Breast epithelium (tissue), 4 donors: ENCODE measurements at regions not wholly inside any gene's neighbourhood (a gene's known extent, or its start where the extent isn't known, plus 50 kb on each side); places are given as distances from the start of the nearest gene placed in this dataset.

ENCODE experiments used
- DNase-seq, 2 donors: peaks; one replicate each; pipeline ENCODE4 v3.0.0-alpha.2; 2019; ENCODE audit warnings: low spot score in 2 of 2
- H3K27ac ChIP-seq, 2 donors: fragments of 200-600 bp; sonication (generic) in 1 of 2; one replicate each; pipeline ENCODE4 v1.5.1; 2016 to 2019; ENCODE audit warnings: mild to moderate bottlenecking in 1 of 2
- H3K27me3 ChIP-seq, 2 donors: fragments of 200-600 bp; sonication (generic) in 1 of 2; one replicate each; pipeline versions ENCODE4 v1.5.1 to v1.6.0; 2017 to 2019; ENCODE audit warnings: control low read depth in 1 of 2, mild to moderate bottlenecking in 1 of 2
- H3K36me3 ChIP-seq: fragments of 200-600 bp; one replicate; pipeline ENCODE4 v1.5.1; 2019
- H3K4me1 ChIP-seq, 2 donors: fragments of 200-600 bp; sonication (generic); one replicate each; pipeline ENCODE4 v1.5.1; 2016 to 2019; ENCODE audit warnings: control low read depth in 1 of 2
- H3K4me3 ChIP-seq, 3 donors: fragments of 200-600 bp; sonication (generic); 1 replicate in 2 of 3; 2 replicates in 1 of 3; pipeline ENCODE4 v1.5.1; 2016 to 2019; ENCODE audit warnings: mild to moderate bottlenecking in 3 of 3, moderate library complexity in 2 of 3
- H3K9me3 ChIP-seq, 2 donors: fragments of 200-600 bp; sonication (generic) in 1 of 2; one replicate each; pipeline ENCODE4 v1.5.1; 2016 to 2019; ENCODE audit warnings: control low read depth in 1 of 2
- POLR2A ChIP-seq: fragments of 450-650 bp; IDR thresholded peaks from one replicate; pipeline ENCODE4 v1.6.1; 2016; ENCODE audit warnings: antibody characterized with exemption, mild to moderate bottlenecking, moderate library complexity
- POLR2AphosphoS5 ChIP-seq, 3 donors: sonication (generic); formaldehyde crosslinking; IDR thresholded peaks; one replicate each; pipeline ENCODE4 v1.6.1; 2017; ENCODE audit warnings: antibody characterized with exemption in 3 of 3
- intact Hi-C: fragments of 100-400 bp; cut with DNase I; formaldehyde crosslinking; loops from one replicate; pipeline ENCODE4 v1.15.1; 2023; ENCODE audit warnings: low total_unique reads
- TF ChIP-seq, protein P1 (sequence below), 3 donors: fragments of 450-650 bp; IDR thresholded peaks; one replicate each; pipeline ENCODE4 v1.5.1; 2016 to 2017; ENCODE audit warnings: antibody characterized with exemption in 3 of 3, mild to moderate bottlenecking in 3 of 3, moderate library complexity in 3 of 3

DNA sequence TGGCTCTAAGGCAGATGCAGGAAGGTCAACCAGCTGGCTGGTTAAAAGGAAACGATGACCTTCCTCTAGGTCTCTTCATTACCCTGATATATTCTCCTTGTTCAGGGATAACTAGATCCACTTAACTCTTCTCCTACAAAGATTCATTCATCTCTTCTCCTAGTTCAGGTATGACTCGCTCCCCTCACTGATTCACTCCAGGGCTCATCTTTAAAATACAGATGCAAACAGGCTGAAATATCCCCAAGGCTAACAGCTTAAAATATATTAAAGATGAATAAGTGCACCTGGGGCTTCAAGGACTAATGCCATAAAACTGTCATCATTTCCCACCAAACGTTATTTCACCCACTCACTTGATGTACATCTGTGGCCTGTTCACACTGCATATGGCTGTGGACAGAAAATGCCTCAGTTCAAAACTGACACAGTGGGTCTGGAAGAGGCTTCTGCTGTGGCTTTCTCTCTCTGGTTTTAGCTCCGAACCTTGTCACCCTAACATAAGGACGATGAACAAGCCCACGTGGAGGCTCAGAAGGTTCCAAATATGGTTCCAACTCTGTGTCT lies 366.9 kb downstream of the DEPDC1B start:
- no peak for DNase-seq
- Histone ChIP-seq H3K27ac (no peak overlapping the region), H3K4me1 (no peaks in the 10 kb centered on the region), H3K36me3 (no peaks in the 10 kb centered on the region), H3K4me3 (no peak overlapping the region), H3K27me3 (no peaks in the 10 kb centered on the region), H3K9me3 (no peaks in the 10 kb centered on the region)
- intact Hi-C loops: no loop called here
- TF ChIP-seq POLR2A: no peak
- TF ChIP-seq POLR2AphosphoS5 (IDR thresholded peaks at IDR 0.05): no peak
- TF ChIP-seq, protein P1, sequence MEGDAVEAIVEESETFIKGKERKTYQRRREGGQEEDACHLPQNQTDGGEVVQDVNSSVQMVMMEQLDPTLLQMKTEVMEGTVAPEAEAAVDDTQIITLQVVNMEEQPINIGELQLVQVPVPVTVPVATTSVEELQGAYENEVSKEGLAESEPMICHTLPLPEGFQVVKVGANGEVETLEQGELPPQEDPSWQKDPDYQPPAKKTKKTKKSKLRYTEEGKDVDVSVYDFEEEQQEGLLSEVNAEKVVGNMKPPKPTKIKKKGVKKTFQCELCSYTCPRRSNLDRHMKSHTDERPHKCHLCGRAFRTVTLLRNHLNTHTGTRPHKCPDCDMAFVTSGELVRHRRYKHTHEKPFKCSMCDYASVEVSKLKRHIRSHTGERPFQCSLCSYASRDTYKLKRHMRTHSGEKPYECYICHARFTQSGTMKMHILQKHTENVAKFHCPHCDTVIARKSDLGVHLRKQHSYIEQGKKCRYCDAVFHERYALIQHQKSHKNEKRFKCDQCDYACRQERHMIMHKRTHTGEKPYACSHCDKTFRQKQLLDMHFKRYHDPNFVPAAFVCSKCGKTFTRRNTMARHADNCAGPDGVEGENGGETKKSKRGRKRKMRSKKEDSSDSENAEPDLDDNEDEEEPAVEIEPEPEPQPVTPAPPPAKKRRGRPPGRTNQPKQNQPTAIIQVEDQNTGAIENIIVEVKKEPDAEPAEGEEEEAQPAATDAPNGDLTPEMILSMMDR (IDR thresholded peaks at IDR 0.05): no peak

DNA sequence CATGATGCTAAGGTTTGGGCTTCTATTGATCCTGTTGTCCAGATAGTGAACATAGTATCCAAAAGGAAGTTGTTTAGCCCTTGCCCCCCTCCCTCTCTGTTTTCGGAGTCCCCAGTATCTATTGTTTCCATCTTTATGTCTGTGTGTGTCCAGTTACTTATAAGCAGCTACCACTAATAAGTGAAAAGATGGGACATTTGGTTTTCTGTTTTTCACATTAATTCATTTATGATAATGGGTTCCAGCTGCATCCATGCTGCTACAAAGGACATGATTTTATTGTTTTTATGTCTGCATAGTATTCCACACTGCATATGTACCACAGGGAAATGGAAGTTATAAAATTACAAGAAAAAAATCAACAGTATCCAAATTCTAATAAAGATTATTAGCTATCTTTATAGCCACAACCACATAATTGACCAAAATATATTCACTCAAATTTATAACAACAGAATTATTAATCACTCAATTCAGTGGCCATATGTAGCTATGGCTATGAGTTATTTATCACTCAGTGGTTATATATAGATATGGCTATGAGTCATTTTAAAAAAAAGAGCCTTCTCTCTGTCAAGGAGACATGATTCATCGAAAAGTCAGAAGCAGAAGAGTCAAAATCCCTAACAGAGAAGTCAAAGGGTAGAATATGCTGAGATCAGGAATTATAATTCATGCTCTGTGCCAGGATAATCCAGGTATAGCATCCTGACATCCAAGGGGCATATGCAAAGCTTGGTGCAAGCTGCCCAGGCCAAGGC lies 367.5 kb downstream of the DEPDC1B start:
- intact Hi-C loops: no loop called here
- DNase-seq: no peak
- H3K4me1 ChIP-seq: no peaks in the 10 kb centered on the region

DNA sequence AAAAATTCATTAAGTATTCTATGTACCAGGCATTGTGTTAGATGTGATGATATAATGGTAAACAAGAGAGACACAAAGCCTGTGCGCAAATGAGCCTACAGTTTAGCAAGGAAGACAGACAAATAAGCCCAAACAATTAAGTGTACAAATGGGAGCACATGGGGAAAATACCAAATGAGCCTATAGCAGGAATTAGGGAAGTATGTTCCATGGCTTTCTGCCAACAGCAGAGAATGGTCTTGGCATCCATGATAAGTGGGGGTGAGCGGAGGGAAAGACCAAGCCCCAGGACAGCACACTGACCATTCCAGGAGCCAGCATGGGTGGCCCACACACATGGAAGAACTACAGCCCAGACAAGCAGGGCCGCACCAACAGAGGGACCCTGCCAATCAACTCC lies 369.7 kb downstream of the DEPDC1B start:
- H3K36me3 ChIP-seq: no peaks in the 10 kb centered on the region
- intact Hi-C loops: no loop called here
- DNase-seq: no peak
- no peaks in the 10 kb centered on the region for H3K4me1 ChIP-seq
- no peaks in the 10 kb centered on the region for H3K9me3 ChIP-seq
- H3K4me3 ChIP-seq: no peak overlapping the region
- H3K27me3 ChIP-seq: no peaks in the 10 kb centered on the region
- no peak for TF ChIP-seq POLR2A
- TF ChIP-seq, protein P1 (IDR thresholded peaks at IDR 0.05): no peak
- no peak for TF ChIP-seq POLR2AphosphoS5 (IDR thresholded peaks at IDR 0.05)
- no peak overlapping the region for H3K27ac ChIP-seq

More for the DNA sequence above, 367.5 kb downstream of the DEPDC1B start:
- no peak overlapping the region for H3K27ac ChIP-seq
- no peaks in the 10 kb centered on the region for H3K9me3 ChIP-seq
- no peaks in the 10 kb centered on the region for H3K27me3 ChIP-seq
- no peak overlapping the region for H3K4me3 ChIP-seq
- TF ChIP-seq POLR2AphosphoS5 (IDR thresholded peaks at IDR 0.05) (no peak), POLR2A (no peak)
- TF ChIP-seq, protein P1 (IDR thresholded peaks at IDR 0.05): no peak
- H3K36me3 ChIP-seq: no peaks in the 10 kb centered on the region

- H3K4me3 ChIP-seq: no peak overlapping the region
- no peaks in the 10 kb centered on the region for H3K27me3 ChIP-seq
- TF ChIP-seq POLR2AphosphoS5 (IDR thresholded peaks at IDR 0.05) (no peak), POLR2A (no peak)
- TF ChIP-seq, protein P1 (IDR thresholded peaks at IDR 0.05): no peak
- no peaks in the 10 kb centered on the region for H3K4me1 ChIP-seq
- no peaks in the 10 kb centered on the region for H3K9me3 ChIP-seq
- no peak for DNase-seq
- intact Hi-C loops: no loop called here
- H3K36me3 ChIP-seq: no peaks in the 10 kb centered on the region
- H3K27ac ChIP-seq: no peak overlapping the region
Observed at GRCh38 chr5:60325870-60326269, 374.1 kb downstream of the DEPDC1B start.

- Histone ChIP-seq H3K27me3 (no peaks in the 10 kb centered on the region), H3K27ac (no peak overlapping the region), H3K9me3 (peaks cover 3 to 12% of the 10 kb centered on the region in 2 donors), H3K4me1 (no peaks in the 10 kb centered on the region), H3K36me3 (no peaks in the 10 kb centered on the region), H3K4me3 (no peak overlapping the region)
- no peak for DNase-seq
- intact Hi-C loops: no loop called here
- TF ChIP-seq POLR2AphosphoS5 (IDR thresholded peaks at IDR 0.05) (no peak), POLR2A (no peak)
- TF ChIP-seq, protein P1 (IDR thresholded peaks at IDR 0.05): no peak
Observed at GRCh38 chr5:60323596-60323995, 376.4 kb downstream of the DEPDC1B start.
